ENCODE measurements at regions not wholly inside any gene's neighbourhood (a gene's known extent, or its start where the extent isn't known, plus 50 kb on each side); places are given as distances from the start of the nearest gene placed in this dataset.

DNA sequence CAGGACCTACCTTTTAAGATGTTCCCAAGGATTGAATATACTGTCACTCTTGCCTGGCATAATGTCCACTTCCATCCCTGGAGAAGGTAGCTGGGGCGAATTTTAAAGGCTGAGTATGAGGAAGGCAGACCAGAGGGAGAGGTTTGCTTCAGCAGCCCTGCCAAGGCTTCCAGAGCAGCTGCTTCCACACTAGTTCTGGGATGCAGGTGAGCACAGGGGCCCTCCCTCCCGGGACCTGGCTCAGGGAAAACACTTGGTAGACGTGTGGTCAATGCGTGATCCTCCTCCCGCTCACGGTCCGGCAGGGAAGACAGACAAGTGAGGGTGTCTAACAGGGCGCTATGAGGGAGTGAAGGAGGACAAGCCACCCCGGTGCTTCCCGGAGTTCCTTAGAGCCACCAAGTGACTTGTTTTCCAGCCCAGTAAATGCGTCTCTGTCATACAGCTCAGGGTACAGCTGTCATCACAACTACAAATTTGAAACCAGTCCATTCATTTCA is 327.6 kb downstream of the ARRDC4 start:
- Histone ChIP-seq H3K9me3 (ENCODE audit: control extremely low read depth in 1 of 3, control insufficient read depth in 2 of 3, insufficient read depth in 1 of 3, low read length in 2 of 3) (peaks cover 0 to 4% (median 0%) of the 10 kb centered on the region in 3 donors), H4K20me1 (ENCODE audit: control insufficient read depth, insufficient read depth, low read length, poor library complexity, severe bottlenecking) (no peaks in the 10 kb centered on the region), H3K4me3 (ENCODE audit: control extremely low read depth in 1 of 5, extremely low read depth in 1 of 5, insufficient read depth in 1 of 5, low read depth in 2 of 5, low read length in 4 of 5) (no peak overlapping the region), H3K4me2 (replicated peaks; ENCODE audit: low read depth, low read length, poor library complexity, severe bottlenecking) (no peak overlapping the region), H3K79me2 (ENCODE audit: control insufficient read depth, insufficient read depth, low read length) (no peaks in the 10 kb centered on the region), H2AFZ (ENCODE audit: insufficient read depth, low read depth, low read length, poor library complexity, severe bottlenecking) (no peak overlapping the region), H3K9ac (ENCODE audit: low read length) (no peak overlapping the region), H3K4me1 (ENCODE audit: control insufficient read depth in 2 of 2, insufficient read depth in 2 of 2, low read length in 2 of 2) (peaks cover 0 to 4% of the 10 kb centered on the region in 2 donors), H3K27me3 (replicated peaks in 1 of 4; ENCODE audit: control extremely low read depth in 1 of 4, control insufficient read depth in 3 of 4, insufficient read depth in 4 of 4, low read length in 3 of 4) (peaks cover 0 to 4% (median 0%) of the 10 kb centered on the region in 4 experiments), H3K36me3 (replicated peaks in 1 of 2; ENCODE audit: control extremely low read depth in 1 of 2, control insufficient read depth in 1 of 2, extremely low read depth in 1 of 2, insufficient read depth in 2 of 2, low read length in 1 of 2) (no peaks in the 10 kb centered on the region), H3K27ac (ENCODE audit: low read length in 2 of 2) (no peak overlapping the region)
- H3K4me3 Mint-ChIP-seq, result no peak overlapping the region
- 94% methylated on average over 10 of the region's 11 CpGs for WGBS (ENCODE audit: insufficient coverage)
- DNase-seq (no peak), ATAC-seq (ENCODE audit: low read depth) (no peak)
- peaks cover 22% of the 10 kb centered on the region for H3K27me3 Mint-ChIP-seq
- ChIA-PET POLR2A (no interaction called here), CTCF (no interaction called here)
- TF ChIP-seq EZH2 (IDR thresholded peaks at IDR 0.05; ENCODE audit: borderline replicate concordance, insufficient read depth, low read depth, low read length, poor library complexity, severe bottlenecking), result no peak
- TF ChIP-seq, protein P1, sequence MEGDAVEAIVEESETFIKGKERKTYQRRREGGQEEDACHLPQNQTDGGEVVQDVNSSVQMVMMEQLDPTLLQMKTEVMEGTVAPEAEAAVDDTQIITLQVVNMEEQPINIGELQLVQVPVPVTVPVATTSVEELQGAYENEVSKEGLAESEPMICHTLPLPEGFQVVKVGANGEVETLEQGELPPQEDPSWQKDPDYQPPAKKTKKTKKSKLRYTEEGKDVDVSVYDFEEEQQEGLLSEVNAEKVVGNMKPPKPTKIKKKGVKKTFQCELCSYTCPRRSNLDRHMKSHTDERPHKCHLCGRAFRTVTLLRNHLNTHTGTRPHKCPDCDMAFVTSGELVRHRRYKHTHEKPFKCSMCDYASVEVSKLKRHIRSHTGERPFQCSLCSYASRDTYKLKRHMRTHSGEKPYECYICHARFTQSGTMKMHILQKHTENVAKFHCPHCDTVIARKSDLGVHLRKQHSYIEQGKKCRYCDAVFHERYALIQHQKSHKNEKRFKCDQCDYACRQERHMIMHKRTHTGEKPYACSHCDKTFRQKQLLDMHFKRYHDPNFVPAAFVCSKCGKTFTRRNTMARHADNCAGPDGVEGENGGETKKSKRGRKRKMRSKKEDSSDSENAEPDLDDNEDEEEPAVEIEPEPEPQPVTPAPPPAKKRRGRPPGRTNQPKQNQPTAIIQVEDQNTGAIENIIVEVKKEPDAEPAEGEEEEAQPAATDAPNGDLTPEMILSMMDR (IDR thresholded peaks at IDR 0.05), result no peak
- no peaks in the 10 kb centered on the region for H3K4me1 Mint-ChIP-seq
- no peak overlapping the region for H3K27ac Mint-ChIP-seq
- intact Hi-C loops (cut with micrococcal nuclease), result no loop called here
- H3K9me3 Mint-ChIP-seq (ENCODE audit: insufficient read depth), result peaks cover 2% of the 10 kb centered on the region

DNA sequence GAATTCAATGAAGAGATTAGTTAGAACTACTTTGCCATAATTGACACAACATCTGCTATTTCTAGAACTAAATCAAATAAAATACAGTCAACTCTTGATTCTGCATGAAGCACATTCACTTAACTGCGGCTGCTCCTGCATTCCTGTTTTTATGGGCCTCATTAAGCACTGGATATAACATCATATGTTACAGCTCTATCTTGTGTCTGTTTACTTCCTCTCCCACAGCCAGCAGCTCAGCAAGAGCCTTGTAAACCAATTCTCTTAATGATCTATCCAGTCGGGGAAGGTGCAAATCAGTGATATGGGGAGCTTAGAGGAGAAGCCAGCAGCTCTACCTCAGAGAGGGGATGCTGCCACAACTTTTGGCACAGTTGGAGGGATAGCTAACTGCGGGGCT is 329.2 kb downstream of the ARRDC4 start:
- WGBS (ENCODE audit: insufficient coverage), result 64% methylated on average over 3 of the region's 3 CpGs
- intact Hi-C loops (cut with micrococcal nuclease), result no loop called here
- H3K27me3 Mint-ChIP-seq, result peaks cover 27% of the 10 kb centered on the region

More for the DNA sequence above, 329.2 kb downstream of the ARRDC4 start:
- Histone ChIP-seq H3K4me1 (ENCODE audit: control insufficient read depth in 2 of 2, insufficient read depth in 2 of 2, low read length in 2 of 2) (peaks cover 0 to 4% of the 10 kb centered on the region in 2 donors), H4K20me1 (ENCODE audit: control insufficient read depth, insufficient read depth, low read length, poor library complexity, severe bottlenecking) (no peaks in the 10 kb centered on the region), H3K36me3 (replicated peaks in 1 of 2; ENCODE audit: control extremely low read depth in 1 of 2, control insufficient read depth in 1 of 2, extremely low read depth in 1 of 2, insufficient read depth in 2 of 2, low read length in 1 of 2) (no peaks in the 10 kb centered on the region), H3K4me3 (ENCODE audit: control extremely low read depth in 1 of 5, extremely low read depth in 1 of 5, insufficient read depth in 1 of 5, low read depth in 2 of 5, low read length in 4 of 5) (no peak overlapping the region), H3K9me3 (ENCODE audit: control extremely low read depth in 1 of 3, control insufficient read depth in 2 of 3, insufficient read depth in 1 of 3, low read length in 2 of 3) (peaks cover 0 to 4% (median 0%) of the 10 kb centered on the region in 3 donors), H3K27me3 (replicated peaks in 1 of 4; ENCODE audit: control extremely low read depth in 1 of 4, control insufficient read depth in 3 of 4, insufficient read depth in 4 of 4, low read length in 3 of 4) (peaks cover 0 to 4% (median 0%) of the 10 kb centered on the region in 4 experiments), H3K4me2 (replicated peaks; ENCODE audit: low read depth, low read length, poor library complexity, severe bottlenecking) (no peak overlapping the region), H3K9ac (ENCODE audit: low read length) (no peak overlapping the region), H3K79me2 (ENCODE audit: control insufficient read depth, insufficient read depth, low read length) (no peaks in the 10 kb centered on the region), H3K27ac (ENCODE audit: low read length in 2 of 2) (no peak overlapping the region), H2AFZ (ENCODE audit: insufficient read depth, low read depth, low read length, poor library complexity, severe bottlenecking) (no peak overlapping the region)
- no peaks in the 10 kb centered on the region for H3K4me1 Mint-ChIP-seq
- TF ChIP-seq, protein P1 (IDR thresholded peaks at IDR 0.05), result no peak
- TF ChIP-seq EZH2 (IDR thresholded peaks at IDR 0.05; ENCODE audit: borderline replicate concordance, insufficient read depth, low read depth, low read length, poor library complexity, severe bottlenecking), result no peak
- H3K9me3 Mint-ChIP-seq (ENCODE audit: insufficient read depth), result no peaks in the 10 kb centered on the region
- no peak overlapping the region for H3K4me3 Mint-ChIP-seq
- no peak overlapping the region for H3K27ac Mint-ChIP-seq
- DNase-seq (no peak), ATAC-seq (ENCODE audit: low read depth) (no peak)
- CTCF ChIA-PET, result interaction anchor here (0.6 kb wide), 2 partner anchors 25 to 146 kb away, joined by 3 read pairs; no protein-coding TSS in a partner anchor
- POLR2A ChIA-PET, result no interaction called here
